NCI-H748 treated with DMSO at 0.1 percent for 48 hours (cell line): ENCODE measurements at regions not wholly inside any gene's neighbourhood (a gene's known extent, or its start where the extent isn't known, plus 50 kb on each side); places are given as distances from the start of the nearest gene placed in this dataset.
"Not testable (repeated sequence)": the region's sequence is repeated elsewhere in the genome, so short reads cannot be mapped to it uniquely, and the experiment has no call there.

ENCODE experiments used
- DNase-seq: peaks from one replicate; lab custom pipeline; 2025; lab: John Stamatoyannopoulos, UW

- DNase-seq: no peak
Measured at GRCh38 chrX:16067886-16068515, 55.4 kb upstream of the GRPR start.

GRCh38 chrX:16063921-16064320, 59.4 kb upstream of the GRPR start:
- DNase-seq: no peak

GRCh38 chrX:16063141-16063540, 60.2 kb upstream of the GRPR start:
- no peak for DNase-seq

- no peak for DNase-seq
Measured at GRCh38 chrX:16061296-16061695, 62.1 kb upstream of the GRPR start.

- no peak for DNase-seq
Measured at GRCh38 chrX:16060252-16060651, 63.1 kb upstream of the GRPR start.

- DNase-seq: not testable (repeated sequence)
Measured at GRCh38 chrX:16049126-16049525, 74.2 kb upstream of the GRPR start.

GRCh38 chrX:16042980-16043379, 80.4 kb upstream of the GRPR start:
- DNase-seq: no peak

GRCh38 chrX:16039834-16040233, 83.5 kb upstream of the GRPR start:
- DNase-seq: no peak

- DNase-seq: no peak
Measured at GRCh38 chrX:16039363-16039762, 84.0 kb upstream of the GRPR start.

GRCh38 chrX:16033331-16033730, 90.0 kb upstream of the GRPR start:
- DNase-seq: no peak

- DNase-seq: no peak
Measured at GRCh38 chrX:16028576-16028975, 94.8 kb upstream of the GRPR start.

- no peak for DNase-seq
Measured at GRCh38 chrX:16023790-16024734, 99.3 kb upstream of the GRPR start.

- no peak for DNase-seq
Measured at GRCh38 chrX:16022580-16023200, 100.7 kb upstream of the GRPR start.

GRCh38 chrX:16018291-16018690, 105.1 kb upstream of the GRPR start:
- DNase-seq: no peak

GRCh38 chrX:16014171-16014570, 109.2 kb upstream of the GRPR start:
- no peak for DNase-seq

- DNase-seq: no peak
Measured at GRCh38 chrX:16012250-16012649, 111.1 kb upstream of the GRPR start.

- no peak for DNase-seq
Measured at GRCh38 chrX:16005917-16006316, 117.4 kb upstream of the GRPR start.

GRCh38 chrX:16002185-16002584, 121.2 kb upstream of the GRPR start:
- no peak for DNase-seq

- no peak for DNase-seq
Measured at GRCh38 chrX:15998350-15998749, 125.0 kb upstream of the GRPR start.

GRCh38 chrX:15989716-15990115, 133.6 kb upstream of the GRPR start:
- DNase-seq: no peak

- DNase-seq: no peak
Measured at GRCh38 chrX:15988661-15989603, 134.3 kb upstream of the AP1S2 start.

GRCh38 chrX:15985937-15986336, 131.3 kb upstream of the AP1S2 start:
- no peak for DNase-seq
